ENCODE measurements at regions not wholly inside any gene's neighbourhood (a gene's known extent, or its start where the extent isn't known, plus 50 kb on each side); places are given as distances from the start of the nearest gene placed in this dataset.

DNA sequence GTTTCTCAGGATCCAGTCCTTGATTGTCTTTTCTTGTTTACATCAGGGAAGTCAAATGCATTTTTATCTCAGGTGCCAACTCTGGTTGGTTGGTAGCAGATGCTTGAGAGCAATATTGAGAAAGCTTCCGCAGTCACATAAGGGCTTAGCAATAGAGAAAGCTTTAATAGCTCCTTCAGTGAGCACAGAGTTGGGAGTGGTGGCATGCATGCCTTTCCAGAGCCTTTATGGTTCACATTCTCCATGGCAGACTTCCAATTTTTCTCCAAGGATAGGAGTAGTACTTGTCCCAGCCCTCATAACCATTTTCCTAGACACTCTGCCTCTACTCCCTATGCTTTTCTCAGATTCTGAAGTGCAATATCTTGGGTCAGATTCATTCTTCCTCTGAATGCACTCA lies 280.4 kb downstream of the AEBP2 start:
- TF ChIP-seq EZH2phosphoT487 (IDR thresholded peaks at IDR 0.05; ENCODE audit: borderline replicate concordance, low read length) = no peak
- TF ChIP-seq, protein P1, sequence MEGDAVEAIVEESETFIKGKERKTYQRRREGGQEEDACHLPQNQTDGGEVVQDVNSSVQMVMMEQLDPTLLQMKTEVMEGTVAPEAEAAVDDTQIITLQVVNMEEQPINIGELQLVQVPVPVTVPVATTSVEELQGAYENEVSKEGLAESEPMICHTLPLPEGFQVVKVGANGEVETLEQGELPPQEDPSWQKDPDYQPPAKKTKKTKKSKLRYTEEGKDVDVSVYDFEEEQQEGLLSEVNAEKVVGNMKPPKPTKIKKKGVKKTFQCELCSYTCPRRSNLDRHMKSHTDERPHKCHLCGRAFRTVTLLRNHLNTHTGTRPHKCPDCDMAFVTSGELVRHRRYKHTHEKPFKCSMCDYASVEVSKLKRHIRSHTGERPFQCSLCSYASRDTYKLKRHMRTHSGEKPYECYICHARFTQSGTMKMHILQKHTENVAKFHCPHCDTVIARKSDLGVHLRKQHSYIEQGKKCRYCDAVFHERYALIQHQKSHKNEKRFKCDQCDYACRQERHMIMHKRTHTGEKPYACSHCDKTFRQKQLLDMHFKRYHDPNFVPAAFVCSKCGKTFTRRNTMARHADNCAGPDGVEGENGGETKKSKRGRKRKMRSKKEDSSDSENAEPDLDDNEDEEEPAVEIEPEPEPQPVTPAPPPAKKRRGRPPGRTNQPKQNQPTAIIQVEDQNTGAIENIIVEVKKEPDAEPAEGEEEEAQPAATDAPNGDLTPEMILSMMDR (IDR thresholded peaks at IDR 0.05; ENCODE audit: low read depth, low read length, poor library complexity, severe bottlenecking) = no peak
- Histone ChIP-seq H3K27me3 (ENCODE audit: control insufficient read depth, low read length) (no peaks in the 10 kb centered on the region), H3K79me2 (ENCODE audit: control insufficient read depth, low read length) (no peaks in the 10 kb centered on the region), H3K9me3 (ENCODE audit: control insufficient read depth, insufficient read depth, low read length) (no peaks in the 10 kb centered on the region), H4K20me1 (ENCODE audit: control insufficient read depth, insufficient read depth, low read depth, low read length) (no peaks in the 10 kb centered on the region), H3F3A (ENCODE audit: control insufficient read depth, insufficient read depth) (no peaks in the 10 kb centered on the region), H3K36me3 (ENCODE audit: control insufficient read depth, low read length) (no peaks in the 10 kb centered on the region), H3K4me2 (ENCODE audit: low read length) (no peak overlapping the region), H3K4me1 (ENCODE audit: control insufficient read depth, low read length) (no peaks in the 10 kb centered on the region), H3K27ac (ENCODE audit: low read depth, low read length) (no peak overlapping the region), H3K9me2 (replicated peaks; ENCODE audit: control insufficient read depth, low read length) (no peaks in the 10 kb centered on the region), H3K4me3 (ENCODE audit: low read length) (no peak overlapping the region)

DNA sequence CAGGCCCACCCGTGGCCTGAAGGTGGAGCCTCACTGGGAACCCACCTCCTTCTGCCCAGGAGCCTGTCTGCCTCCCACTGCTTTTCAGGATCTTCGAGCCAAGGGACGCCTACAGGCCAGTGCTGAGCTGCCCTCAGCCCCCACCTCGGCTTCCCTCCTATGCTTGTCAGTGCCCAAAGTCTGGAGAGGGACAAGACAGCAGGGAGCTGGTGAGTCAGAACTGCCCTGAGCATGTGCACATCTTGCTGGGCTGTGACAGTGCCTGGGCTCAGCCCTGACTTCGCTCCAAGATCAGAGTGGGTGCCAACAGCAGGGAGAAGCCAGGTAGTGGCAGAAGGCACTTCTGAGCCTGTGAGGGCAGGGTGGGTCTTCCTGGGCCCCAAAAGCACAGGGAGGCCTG lies 286.8 kb downstream of the AEBP2 start:
- Histone ChIP-seq H4K20me1 (ENCODE audit: control insufficient read depth, insufficient read depth, low read depth, low read length) (no peaks in the 10 kb centered on the region), H3K79me2 (ENCODE audit: control insufficient read depth, low read length) (no peaks in the 10 kb centered on the region), H3K9me3 (ENCODE audit: control insufficient read depth, insufficient read depth, low read length) (no peaks in the 10 kb centered on the region; the same call in 1 of the 2 replicates), H3F3A (ENCODE audit: control insufficient read depth, insufficient read depth) (no peaks in the 10 kb centered on the region), H3K36me3 (ENCODE audit: control insufficient read depth, low read length) (no peaks in the 10 kb centered on the region), H3K9me2 (replicated peaks; ENCODE audit: control insufficient read depth, low read length) (no peaks in the 10 kb centered on the region), H3K27ac (ENCODE audit: low read depth, low read length) (no peak overlapping the region), H3K4me3 (ENCODE audit: low read length) (no peak overlapping the region), H3K4me2 (ENCODE audit: low read length) (no peak overlapping the region), H3K4me1 (ENCODE audit: control insufficient read depth, low read length) (no peaks in the 10 kb centered on the region), H3K27me3 (ENCODE audit: control insufficient read depth, low read length) (no peaks in the 10 kb centered on the region)
- TF ChIP-seq, protein P1 (IDR thresholded peaks at IDR 0.05; ENCODE audit: low read depth, low read length, poor library complexity, severe bottlenecking) = no peak
- TF ChIP-seq EZH2phosphoT487 (IDR thresholded peaks at IDR 0.05; ENCODE audit: borderline replicate concordance, low read length) = no peak

DNA sequence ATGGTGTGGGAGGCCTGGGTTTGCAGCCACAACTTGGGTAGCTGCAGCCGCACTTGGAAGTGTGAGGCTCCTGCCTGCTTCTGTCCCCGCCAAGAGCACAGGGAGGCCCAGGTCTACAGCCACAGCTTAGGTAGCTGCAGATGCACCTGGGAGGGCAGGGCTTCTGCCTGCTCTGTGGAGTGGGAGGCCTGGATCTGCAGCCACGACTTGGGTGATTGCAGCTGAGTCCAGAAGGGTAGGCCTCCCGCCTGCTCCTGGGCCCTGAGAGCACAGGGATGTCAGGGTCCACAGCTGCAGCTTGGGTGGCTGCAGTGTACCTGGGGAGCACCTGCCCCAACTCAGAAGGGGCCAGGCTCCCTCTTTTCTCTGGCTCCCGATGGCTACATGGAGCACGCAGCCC lies 287.3 kb downstream of the AEBP2 start:
- H3K4me2 ChIP-seq (ENCODE audit: low read length) = no peak overlapping the region
- H3K4me1 ChIP-seq (ENCODE audit: control insufficient read depth, low read length) = no peaks in the 10 kb centered on the region
- no peaks in the 10 kb centered on the region for H4K20me1 ChIP-seq (ENCODE audit: control insufficient read depth, insufficient read depth, low read depth, low read length)
- no peaks in the 10 kb centered on the region for H3F3A ChIP-seq (ENCODE audit: control insufficient read depth, insufficient read depth)
- no peaks in the 10 kb centered on the region for H3K36me3 ChIP-seq (ENCODE audit: control insufficient read depth, low read length)
- no peak overlapping the region for H3K4me3 ChIP-seq (ENCODE audit: low read length)
- TF ChIP-seq EZH2phosphoT487 (IDR thresholded peaks at IDR 0.05; ENCODE audit: borderline replicate concordance, low read length) = no peak
- TF ChIP-seq, protein P1 (IDR thresholded peaks at IDR 0.05; ENCODE audit: low read depth, low read length, poor library complexity, severe bottlenecking) = no peak
- H3K9me2 ChIP-seq (replicated peaks; ENCODE audit: control insufficient read depth, low read length) = no peaks in the 10 kb centered on the region
- no peak overlapping the region for H3K27ac ChIP-seq (ENCODE audit: low read depth, low read length)
- no peaks in the 10 kb centered on the region; the same call in 1 of the 2 replicates for H3K9me3 ChIP-seq (ENCODE audit: control insufficient read depth, insufficient read depth, low read length)
- H3K79me2 ChIP-seq (ENCODE audit: control insufficient read depth, low read length) = no peaks in the 10 kb centered on the region
- no peaks in the 10 kb centered on the region for H3K27me3 ChIP-seq (ENCODE audit: control insufficient read depth, low read length)

DNA sequence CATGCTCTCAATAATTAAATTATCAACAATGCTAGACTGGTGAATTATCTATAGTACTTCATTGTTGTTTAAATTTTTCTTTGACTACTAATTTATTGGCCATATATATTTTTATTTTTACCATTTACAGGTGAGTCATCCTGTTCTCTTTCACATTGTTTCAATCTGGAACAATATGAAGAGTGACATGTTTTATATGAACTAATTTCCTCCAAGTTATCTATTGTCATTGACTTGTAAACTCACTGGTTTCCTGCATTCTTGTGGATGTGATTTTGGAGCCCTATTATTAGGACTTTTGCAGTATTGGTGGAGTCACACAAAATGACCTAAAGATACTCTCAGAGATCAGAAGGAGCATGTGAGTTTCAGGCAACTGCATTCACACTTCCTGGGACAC lies 297.7 kb downstream of the AEBP2 start:
- no peaks in the 10 kb centered on the region for H4K20me1 ChIP-seq (ENCODE audit: control insufficient read depth, insufficient read depth, low read depth, low read length)
- no peak overlapping the region for H3K4me2 ChIP-seq (ENCODE audit: low read length)
- H3K79me2 ChIP-seq (ENCODE audit: control insufficient read depth, low read length) = no peaks in the 10 kb centered on the region
- TF ChIP-seq, protein P1 (IDR thresholded peaks at IDR 0.05; ENCODE audit: low read depth, low read length, poor library complexity, severe bottlenecking) = no peak
- no peak for TF ChIP-seq EZH2phosphoT487 (IDR thresholded peaks at IDR 0.05; ENCODE audit: borderline replicate concordance, low read length)
- H3K4me3 ChIP-seq (ENCODE audit: low read length) = no peak overlapping the region
- H3K9me2 ChIP-seq (replicated peaks; ENCODE audit: control insufficient read depth, low read length) = no peaks in the 10 kb centered on the region
- H3F3A ChIP-seq (ENCODE audit: control insufficient read depth, insufficient read depth) = no peaks in the 10 kb centered on the region
- H3K9me3 ChIP-seq (ENCODE audit: control insufficient read depth, insufficient read depth, low read length) = no peaks in the 10 kb centered on the region
- H3K27me3 ChIP-seq (ENCODE audit: control insufficient read depth, low read length) = no peaks in the 10 kb centered on the region
- H3K36me3 ChIP-seq (ENCODE audit: control insufficient read depth, low read length) = no peaks in the 10 kb centered on the region
- H3K4me1 ChIP-seq (ENCODE audit: control insufficient read depth, low read length) = no peaks in the 10 kb centered on the region
- no peak overlapping the region for H3K27ac ChIP-seq (ENCODE audit: low read depth, low read length)
